Ishikawa (cell line): ENCODE measurements at regions not wholly inside any gene's neighbourhood (a gene's known extent, or its start where the extent isn't known, plus 50 kb on each side); places are given as distances from the start of the nearest gene placed in this dataset.

Source experiments
- CEBPB ChIP-seq: IDR thresholded peaks from 2 replicates; pipeline ENCODE4 v1.6.1; 2012
- CREB1 ChIP-seq: IDR thresholded peaks from 2 replicates; pipeline ENCODE4 v1.6.1; 2012; ENCODE audit warnings: low read depth
- EGR1 ChIP-seq: IDR thresholded peaks from 2 replicates; pipeline ENCODE4 v1.6.1; 2012
- EP300 ChIP-seq: IDR thresholded peaks from 2 replicates; pipeline ENCODE4 v1.6.1; 2012; ENCODE audit warnings: borderline replicate concordance
- FOXM1 ChIP-seq: IDR thresholded peaks from 2 replicates; pipeline ENCODE4 v1.6.1; 2012; ENCODE audit warnings: low read depth, borderline replicate concordance
- RAD21 ChIP-seq: IDR thresholded peaks from 2 replicates; pipeline ENCODE4 v1.6.1; 2012; ENCODE audit warnings: low read depth
- TF ChIP-seq, protein P1 (sequence below): IDR thresholded peaks from 2 replicates; pipeline ENCODE4 v1.6.1; 2012

DNA sequence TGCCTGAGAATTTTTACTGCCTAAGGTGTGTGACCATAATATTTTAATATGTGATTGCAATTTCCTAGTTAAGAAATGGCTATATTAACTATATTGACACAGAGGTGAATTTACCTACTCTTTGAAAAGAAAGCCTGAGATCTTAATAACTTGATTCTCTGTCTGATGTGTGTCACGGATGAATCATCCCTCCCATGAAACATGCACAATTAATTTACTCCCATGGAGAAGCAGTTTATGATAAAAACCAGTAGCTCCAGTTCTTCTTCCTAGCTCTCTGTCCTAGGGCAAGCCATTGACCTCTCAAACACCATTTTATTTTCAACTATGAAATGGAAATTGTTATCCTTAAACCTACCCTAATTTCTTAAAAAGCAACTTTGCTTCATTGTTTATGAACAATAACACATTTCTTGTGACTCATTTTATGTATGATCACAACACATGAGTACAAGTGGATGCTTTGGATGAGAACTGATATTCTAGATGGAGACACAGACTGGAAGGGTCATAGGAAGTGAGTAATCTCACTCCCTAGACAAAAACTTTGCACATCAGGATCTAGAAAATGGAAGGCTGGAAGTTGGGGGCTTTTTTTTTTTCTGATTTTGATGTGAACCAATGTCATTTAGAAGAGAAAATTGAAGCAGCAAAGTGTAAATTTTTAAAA is 438.3 kb downstream of the GPAT3 start:
- TF ChIP-seq FOXM1 (no peak), RAD21 (no peak), EGR1 (no peak), EP300 (no peak), CREB1 (no peak), CEBPB (no peak)
- TF ChIP-seq, protein P1, sequence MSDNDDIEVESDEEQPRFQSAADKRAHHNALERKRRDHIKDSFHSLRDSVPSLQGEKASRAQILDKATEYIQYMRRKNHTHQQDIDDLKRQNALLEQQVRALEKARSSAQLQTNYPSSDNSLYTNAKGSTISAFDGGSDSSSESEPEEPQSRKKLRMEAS: no peak
